B cell (primary cell): ENCODE measurements at regions not wholly inside any gene's neighbourhood (a gene's known extent, or its start where the extent isn't known, plus 50 kb on each side); places are given as distances from the start of the nearest gene placed in this dataset.

ENCODE experiments used
- ATAC-seq: fragments of 200-7000 bp; cut with Tn5 transposase; one replicate; pipeline ENCODE4 v1.10.0; 2021; ENCODE audit warnings: low read depth, mild to moderate bottlenecking, moderate number of reproducible peaks, moderate library complexity
- CTCF ChIA-PET: fragments of 350-600 bp; sonication (Branson Sonifier 250); formaldehyde crosslinking; loops from one replicate; lab custom pipeline; 2021; ENCODE audit warnings: antibody characterized with exemption, inconsistent platforms; lab: Charles Lee
- POLR2A ChIA-PET: fragments of 350-600 bp; sonication (Branson Sonifier 250); formaldehyde crosslinking; loops from one replicate; lab custom pipeline; 2021; ENCODE audit warnings: antibody characterized with exemption; lab: Charles Lee
- DNase-seq: peaks from one replicate; pipeline ENCODE4 v3.0.0; 2013
- H2AFZ ChIP-seq: 2 replicates; pipeline ENCODE4 v1.6.1; 2012; ENCODE audit warnings: mild to moderate bottlenecking, low read depth, low read length; ENCODE audit not compliant: insufficient read depth, poor library complexity, severe bottlenecking
- H3K27ac ChIP-seq, 2 donors: 1 replicate in 1 of 2; 2 replicates in 1 of 2; pipeline ENCODE4 v1.5.1; 2012 to 2013; ENCODE audit warnings: low read length in 2 of 2, mild to moderate bottlenecking in 2 of 2, moderate library complexity in 1 of 2
- H3K27me3 ChIP-seq, 4 experiments: fragments of 200-600 bp in 1 of 4; sonication (generic) in 1 of 4; replicated peaks in 1 of 4; 1 replicate in 2 of 4; 2 replicates in 2 of 4; pipeline versions ENCODE4 v1.6.1 to v1.7.0; 2013 to 2016; ENCODE audit warnings: low read length in 3 of 4, mild to moderate bottlenecking in 2 of 4, mixed read lengths in 1 of 4, moderate library complexity in 1 of 4; ENCODE audit not compliant: insufficient read depth in 4 of 4, control insufficient read depth in 3 of 4; ENCODE audit errors: control extremely low read depth in 1 of 4
- H3K36me3 ChIP-seq, 2 experiments: replicated peaks in 1 of 2; 1 replicate in 1 of 2; 2 replicates in 1 of 2; pipeline versions ENCODE4 v1.6.1 to v1.7.1; 2013; ENCODE audit warnings: low read length in 1 of 2; ENCODE audit not compliant: insufficient read depth in 2 of 2, control insufficient read depth in 1 of 2; ENCODE audit errors: control extremely low read depth in 1 of 2, extremely low read depth in 1 of 2
- H3K4me1 ChIP-seq, 2 donors: fragments of 200-600 bp in 1 of 2; sonication (generic) in 1 of 2; 1 replicate in 1 of 2; 2 replicates in 1 of 2; pipeline versions ENCODE4 v1.5.1 to v1.6.1; 2013 to 2017; ENCODE audit warnings: low read length in 2 of 2; ENCODE audit not compliant: control insufficient read depth in 2 of 2, insufficient read depth in 2 of 2
- H3K4me2 ChIP-seq: replicated peaks from 2 replicates; pipeline ENCODE3; 2012; ENCODE audit warnings: mild to moderate bottlenecking, low read depth, low read length; ENCODE audit not compliant: poor library complexity, severe bottlenecking
- H3K4me3 ChIP-seq, 5 experiments: fragments of 200-600 bp in 1 of 5; sonication (generic) in 1 of 5; 1 replicate in 3 of 5; 2 replicates in 2 of 5; pipeline versions ENCODE4 v1.5.1 to v1.7.0; 2011 to 2016; ENCODE audit warnings: low read length in 4 of 5, mild to moderate bottlenecking in 4 of 5, low read depth in 2 of 5, control low read depth in 1 of 5, moderate library complexity in 1 of 5; ENCODE audit not compliant: insufficient read depth in 1 of 5; ENCODE audit errors: control extremely low read depth in 1 of 5, extremely low read depth in 1 of 5
- H3K79me2 ChIP-seq: fragments of 200-600 bp; sonication (generic); one replicate; pipeline ENCODE4 v1.6.0; 2016; ENCODE audit warnings: low read length; ENCODE audit not compliant: control insufficient read depth, insufficient read depth
- H3K9ac ChIP-seq: fragments of 200-600 bp; sonication (generic); 2 replicates; pipeline ENCODE4 v1.6.1; 2017; ENCODE audit warnings: mild to moderate bottlenecking, low read length, moderate library complexity
- H3K9me3 ChIP-seq, 3 donors: one replicate each; pipeline versions ENCODE4 v1.6.1 to v1.7.1; 2013; ENCODE audit warnings: low read length in 2 of 3; ENCODE audit not compliant: control insufficient read depth in 2 of 3, insufficient read depth in 1 of 3; ENCODE audit errors: control extremely low read depth in 1 of 3
- H4K20me1 ChIP-seq: 2 replicates; pipeline ENCODE4 v1.6.0; 2012; ENCODE audit warnings: mild to moderate bottlenecking, low read length; ENCODE audit not compliant: insufficient read depth, control insufficient read depth, poor library complexity, severe bottlenecking
- H3K27ac Mint-ChIP-seq: one replicate; pipeline ENCODE4 v1.8.0; 2021; ENCODE audit warnings: mixed read lengths
- H3K27me3 Mint-ChIP-seq: one replicate; pipeline ENCODE4 v1.8.0; 2021; ENCODE audit warnings: mixed read lengths
- H3K4me1 Mint-ChIP-seq: one replicate; pipeline ENCODE4 v1.8.0; 2021; ENCODE audit warnings: mixed read lengths
- H3K4me3 Mint-ChIP-seq: one replicate; pipeline ENCODE4 v1.8.0; 2021; ENCODE audit warnings: mixed read lengths
- H3K9me3 Mint-ChIP-seq: one replicate; pipeline ENCODE4 v1.8.0; 2022; ENCODE audit warnings: mixed read lengths; ENCODE audit not compliant: insufficient read depth
- EZH2 ChIP-seq: IDR thresholded peaks from 2 replicates; pipeline ENCODE4 v1.6.1; 2012; ENCODE audit warnings: borderline replicate concordance, low read depth, mild to moderate bottlenecking, moderate library complexity, low read length; ENCODE audit not compliant: insufficient read depth, poor library complexity, severe bottlenecking
- WGBS: methylation state at CpG from one replicate; pipeline ENCODE4 v1.1.5; 2013; ENCODE audit warnings: missing lambda C conversion rate; ENCODE audit not compliant: insufficient coverage; 5-methylcytosine and 5-hydroxymethylcytosine counted together
- intact Hi-C: fragments of 100-400 bp; cut with micrococcal nuclease; formaldehyde crosslinking; loops from one replicate; pipeline ENCODE4 v1.10.0; 2022
- TF ChIP-seq, protein P1 (sequence below): fragments of 200-600 bp; IDR thresholded peaks from one replicate; pipeline ENCODE4 v1.8.0; 2022; ENCODE audit warnings: antibody characterized with exemption, mild to moderate bottlenecking

DNA sequence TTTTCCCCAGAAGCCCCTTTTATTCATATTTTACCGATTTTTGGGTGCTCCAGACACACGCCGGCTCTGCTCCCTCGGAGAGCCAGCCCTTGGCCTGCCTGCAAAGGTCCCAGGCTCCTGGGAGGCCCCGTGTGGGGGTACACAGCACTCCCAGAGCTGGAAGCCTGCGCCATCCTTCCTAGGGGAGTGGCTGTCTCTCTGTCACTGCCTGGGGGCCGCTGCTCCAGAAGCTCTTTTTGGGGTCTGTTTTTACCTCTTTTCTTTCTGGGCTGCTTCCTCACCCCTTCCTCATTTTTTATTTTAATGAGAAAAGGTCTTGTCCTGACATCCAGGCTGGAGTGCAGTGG is 119.1 kb upstream of the COL5A1 start:
- CTCF ChIA-PET: no interaction called here

GRCh38 chr9:134522976-134523375 is 118.6 kb upstream of the COL5A1 start:
- no peak overlapping the region for H3K27ac Mint-ChIP-seq
- WGBS: 88% methylated on average over 10 of the region's 11 CpGs
- no peak for DNase-seq
- no peak overlapping the region for H3K9ac ChIP-seq
- H3K4me3 ChIP-seq: no peak overlapping the region
- no peak overlapping the region for H2AFZ ChIP-seq
- no peak overlapping the region for H3K4me2 ChIP-seq
- H4K20me1 ChIP-seq: no peaks in the 10 kb centered on the region
- no peak for TF ChIP-seq EZH2
- TF ChIP-seq, protein P1, sequence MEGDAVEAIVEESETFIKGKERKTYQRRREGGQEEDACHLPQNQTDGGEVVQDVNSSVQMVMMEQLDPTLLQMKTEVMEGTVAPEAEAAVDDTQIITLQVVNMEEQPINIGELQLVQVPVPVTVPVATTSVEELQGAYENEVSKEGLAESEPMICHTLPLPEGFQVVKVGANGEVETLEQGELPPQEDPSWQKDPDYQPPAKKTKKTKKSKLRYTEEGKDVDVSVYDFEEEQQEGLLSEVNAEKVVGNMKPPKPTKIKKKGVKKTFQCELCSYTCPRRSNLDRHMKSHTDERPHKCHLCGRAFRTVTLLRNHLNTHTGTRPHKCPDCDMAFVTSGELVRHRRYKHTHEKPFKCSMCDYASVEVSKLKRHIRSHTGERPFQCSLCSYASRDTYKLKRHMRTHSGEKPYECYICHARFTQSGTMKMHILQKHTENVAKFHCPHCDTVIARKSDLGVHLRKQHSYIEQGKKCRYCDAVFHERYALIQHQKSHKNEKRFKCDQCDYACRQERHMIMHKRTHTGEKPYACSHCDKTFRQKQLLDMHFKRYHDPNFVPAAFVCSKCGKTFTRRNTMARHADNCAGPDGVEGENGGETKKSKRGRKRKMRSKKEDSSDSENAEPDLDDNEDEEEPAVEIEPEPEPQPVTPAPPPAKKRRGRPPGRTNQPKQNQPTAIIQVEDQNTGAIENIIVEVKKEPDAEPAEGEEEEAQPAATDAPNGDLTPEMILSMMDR: no peak
- H3K4me1 ChIP-seq: no peaks in the 10 kb centered on the region
- POLR2A ChIA-PET: no interaction called here
- H3K9me3 ChIP-seq: peaks cover 0 to 11% (median 0%) of the 10 kb centered on the region in 3 donors
- intact Hi-C loops: no loop called here
- no peaks in the 10 kb centered on the region for H3K36me3 ChIP-seq
- H3K4me1 Mint-ChIP-seq: no peaks in the 10 kb centered on the region
- ATAC-seq: no peak
- H3K79me2 ChIP-seq: no peaks in the 10 kb centered on the region
- H3K27me3 ChIP-seq: peaks cover 0 to 2% (median 0%) of the 10 kb centered on the region in 4 experiments
- no peaks in the 10 kb centered on the region for H3K9me3 Mint-ChIP-seq
- CTCF ChIA-PET: no interaction called here
- no peak overlapping the region for H3K27ac ChIP-seq
- peaks cover 10% of the 10 kb centered on the region for H3K27me3 Mint-ChIP-seq
- H3K4me3 Mint-ChIP-seq: no peak overlapping the region

More for the DNA sequence above, 119.1 kb upstream of the COL5A1 start:
- peaks cover 10% of the 10 kb centered on the region for H3K27me3 Mint-ChIP-seq
- no peak overlapping the region for H2AFZ ChIP-seq
- no peaks in the 10 kb centered on the region for H3K79me2 ChIP-seq
- POLR2A ChIA-PET: no interaction called here
- no peak for DNase-seq
- H3K27ac ChIP-seq: no peak overlapping the region
- H3K4me3 Mint-ChIP-seq: no peak overlapping the region
- H3K4me3 ChIP-seq: no peak overlapping the region
- H3K4me1 ChIP-seq: no peaks in the 10 kb centered on the region
- no peak overlapping the region for H3K27ac Mint-ChIP-seq
- WGBS: 95% methylated on average over 5 of the region's 7 CpGs
- no peaks in the 10 kb centered on the region for H3K9me3 Mint-ChIP-seq
- intact Hi-C loops: no loop called here
- H4K20me1 ChIP-seq: no peaks in the 10 kb centered on the region
- TF ChIP-seq, protein P1: no peak
- peaks cover 0 to 11% (median 0%) of the 10 kb centered on the region in 3 donors for H3K9me3 ChIP-seq
- peaks cover 0 to 2% (median 0%) of the 10 kb centered on the region in 4 experiments for H3K27me3 ChIP-seq
- no peak for ATAC-seq
- H3K9ac ChIP-seq: no peak overlapping the region
- no peaks in the 10 kb centered on the region for H3K36me3 ChIP-seq
- H3K4me1 Mint-ChIP-seq: no peaks in the 10 kb centered on the region
- no peak overlapping the region for H3K4me2 ChIP-seq
